NB4 (cell line): ENCODE measurements at regions not wholly inside any gene's neighbourhood (a gene's known extent, or its start where the extent isn't known, plus 50 kb on each side); places are given as distances from the start of the nearest gene placed in this dataset.

ENCODE experiments used
- DNase-seq: peaks from one replicate; pipeline ENCODE4 v3.0.0; 2010; ENCODE audit warnings: low read depth
- H3K4me3 ChIP-seq: one replicate; pipeline ENCODE4 v1.5.1; 2011; ENCODE audit warnings: mild to moderate bottlenecking, low read depth, low read length, moderate library complexity
- CTCF ChIP-seq: IDR thresholded peaks from one replicate; pipeline ENCODE4 v1.5.1; 2012; ENCODE audit warnings: low read depth, low read length
- MAX ChIP-seq: IDR thresholded peaks from 2 replicates; pipeline ENCODE4 v1.6.1; 2011; ENCODE audit warnings: low read depth, low read length
- MYC ChIP-seq: IDR thresholded peaks from 2 replicates; pipeline ENCODE4 v1.6.1; 2011; ENCODE audit warnings: low read depth, low read length
- POLR2A ChIP-seq: IDR thresholded peaks from 2 replicates; pipeline ENCODE4 v1.6.1; 2011; ENCODE audit warnings: mild to moderate bottlenecking; ENCODE audit not compliant: insufficient read length; ENCODE audit errors: extremely low read depth

DNA sequence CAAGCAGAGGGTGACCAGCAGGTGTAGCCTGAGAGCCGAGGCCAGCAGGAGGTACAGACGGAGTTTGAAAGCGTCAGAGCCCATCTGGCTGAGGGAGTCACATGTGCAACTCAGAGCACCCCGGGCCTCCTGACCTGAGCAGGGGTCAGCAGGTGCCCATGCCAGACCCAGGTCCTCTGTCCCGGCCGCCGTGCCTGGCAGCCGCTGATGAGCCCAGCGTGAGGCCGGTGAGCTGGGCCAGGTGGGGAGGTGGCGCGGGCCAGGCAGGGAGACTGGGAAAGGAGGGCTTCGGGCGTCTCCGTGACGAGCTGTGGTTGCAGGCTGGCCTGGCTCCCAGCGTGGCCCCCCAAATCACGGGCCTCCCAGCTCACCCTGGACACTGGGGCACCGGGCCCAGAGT, 130.9 kb downstream of the CHSY1 start:
- no peak for DNase-seq
- H3K4me3 ChIP-seq, result no peak overlapping the region
- TF ChIP-seq POLR2A (no peak), MAX (no peak)

GRCh38 chr15:101120473-101120872, 131.4 kb downstream of the CHSY1 start:
- TF ChIP-seq CTCF (no peak), MYC (no peak), MAX (no peak), POLR2A (no peak)
- H3K4me3 ChIP-seq, result no peak overlapping the region
- DNase-seq, result no peak
